ENCODE measurements at regions not wholly inside any gene's neighbourhood (a gene's known extent, or its start where the extent isn't known, plus 50 kb on each side); places are given as distances from the start of the nearest gene placed in this dataset.

- TF ChIP-seq POLR2A (IDR thresholded peaks at IDR 0.05) (no peak), CTCF (IDR thresholded peaks at IDR 0.05) (no peak)
These were observed 99.6 kb upstream of the PAX2 start for GRCh38 chr10:100645613-100646392.
